Uterus (tissue), 2 donors: ENCODE measurements at regions not wholly inside any gene's neighbourhood (a gene's known extent, or its start where the extent isn't known, plus 50 kb on each side); places are given as distances from the start of the nearest gene placed in this dataset.

Experiments
- POLR2A ChIP-seq, 2 donors: fragments of 450-650 bp; IDR thresholded peaks; one replicate each; pipeline ENCODE4 v1.6.1; 2016; ENCODE audit warnings: antibody characterized with exemption in 2 of 2, mild to moderate bottlenecking in 1 of 2, moderate library complexity in 1 of 2
- TF ChIP-seq, protein P1 (sequence below), 4 experiments: fragments of 200-600 bp in 2 of 4; fragments of 450-650 bp in 2 of 4; sonication (generic) in 2 of 4; IDR thresholded peaks; one replicate each; pipeline ENCODE4 v1.5.1; 2016 to 2019; ENCODE audit warnings: antibody characterized with exemption in 4 of 4, mild to moderate bottlenecking in 2 of 4, moderate library complexity in 1 of 4

DNA sequence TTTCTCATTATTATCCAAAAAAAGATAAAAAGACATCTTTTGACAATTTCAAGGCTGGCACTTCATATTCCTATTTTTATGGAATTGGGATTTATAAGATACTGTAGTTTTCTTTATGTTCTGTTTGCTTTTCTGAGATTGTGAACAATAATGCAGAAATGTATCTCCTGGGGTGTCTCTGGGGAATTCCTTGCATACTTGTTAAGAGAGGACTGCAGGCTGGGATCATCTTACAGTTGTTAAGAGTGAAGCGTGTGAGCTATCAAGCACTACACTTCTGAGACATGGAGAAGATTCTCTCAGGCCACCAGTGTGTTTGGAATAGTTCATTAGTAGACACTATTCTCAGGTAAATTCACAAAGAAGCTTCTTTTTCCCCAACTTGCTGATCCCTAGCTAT is 963.3 kb upstream of the GJE1 start:
- TF ChIP-seq, protein P1, sequence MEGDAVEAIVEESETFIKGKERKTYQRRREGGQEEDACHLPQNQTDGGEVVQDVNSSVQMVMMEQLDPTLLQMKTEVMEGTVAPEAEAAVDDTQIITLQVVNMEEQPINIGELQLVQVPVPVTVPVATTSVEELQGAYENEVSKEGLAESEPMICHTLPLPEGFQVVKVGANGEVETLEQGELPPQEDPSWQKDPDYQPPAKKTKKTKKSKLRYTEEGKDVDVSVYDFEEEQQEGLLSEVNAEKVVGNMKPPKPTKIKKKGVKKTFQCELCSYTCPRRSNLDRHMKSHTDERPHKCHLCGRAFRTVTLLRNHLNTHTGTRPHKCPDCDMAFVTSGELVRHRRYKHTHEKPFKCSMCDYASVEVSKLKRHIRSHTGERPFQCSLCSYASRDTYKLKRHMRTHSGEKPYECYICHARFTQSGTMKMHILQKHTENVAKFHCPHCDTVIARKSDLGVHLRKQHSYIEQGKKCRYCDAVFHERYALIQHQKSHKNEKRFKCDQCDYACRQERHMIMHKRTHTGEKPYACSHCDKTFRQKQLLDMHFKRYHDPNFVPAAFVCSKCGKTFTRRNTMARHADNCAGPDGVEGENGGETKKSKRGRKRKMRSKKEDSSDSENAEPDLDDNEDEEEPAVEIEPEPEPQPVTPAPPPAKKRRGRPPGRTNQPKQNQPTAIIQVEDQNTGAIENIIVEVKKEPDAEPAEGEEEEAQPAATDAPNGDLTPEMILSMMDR (IDR thresholded peaks at IDR 0.05): no peak
- no peak for TF ChIP-seq POLR2A (IDR thresholded peaks at IDR 0.05)
